RWPE2 (cell line): ENCODE measurements at regions not wholly inside any gene's neighbourhood (a gene's known extent, or its start where the extent isn't known, plus 50 kb on each side); places are given as distances from the start of the nearest gene placed in this dataset.
A peak's percentile ranks its signal among the peaks of the same experiment; 100 is the strongest.

Experiments used
- ATAC-seq: fragments of 200-7000 bp; cut with Tn5 transposase; 3 replicates; pipeline ENCODE4 v1.9.1; 2021; ENCODE audit warnings: low read depth
- DNase-seq: peaks from one replicate; pipeline ENCODE4 v3.0.0-alpha.2; 2020; ENCODE audit warnings: low spot score
- H3K27ac ChIP-seq: fragments of 450-650 bp; 2 replicates; pipeline ENCODE4 v1.5.1; 2017; ENCODE audit warnings: mild to moderate bottlenecking; ENCODE audit not compliant: poor library complexity, severe bottlenecking
- H3K27me3 ChIP-seq: fragments of 250-450 bp; sonication (Bioruptor Pico); 2 replicates; pipeline ENCODE4 v1.5.1; 2021; ENCODE audit warnings: mild to moderate bottlenecking, moderate library complexity; ENCODE audit not compliant: insufficient read depth, poor library complexity, severe bottlenecking
- H3K36me3 ChIP-seq: fragments of 250-450 bp; sonication (Bioruptor Pico); 2 replicates; pipeline ENCODE4 v1.5.1; 2020; ENCODE audit warnings: low read depth, mild to moderate bottlenecking, moderate library complexity
- H3K4me1 ChIP-seq: fragments of 250-450 bp; sonication (Bioruptor Pico); 2 replicates; pipeline ENCODE4 v1.5.1; 2021; ENCODE audit warnings: mild to moderate bottlenecking, moderate library complexity; ENCODE audit not compliant: insufficient read depth, poor library complexity, severe bottlenecking
- H3K4me3 ChIP-seq: fragments of 250-450 bp; sonication (Bioruptor Pico); 2 replicates; pipeline ENCODE4 v1.5.1; 2021; ENCODE audit warnings: mild to moderate bottlenecking, moderate library complexity; ENCODE audit not compliant: severe bottlenecking
- H3K9me3 ChIP-seq: fragments of 250-450 bp; sonication (Bioruptor Pico); 2 replicates; pipeline ENCODE4 v1.5.1; 2021; ENCODE audit warnings: mild to moderate bottlenecking, moderate library complexity; ENCODE audit not compliant: severe bottlenecking
- CTCF ChIP-seq: fragments of 450-650 bp; IDR thresholded peaks from one replicate; pipeline ENCODE4 v1.5.1; 2017; ENCODE audit warnings: mild to moderate bottlenecking, moderate library complexity; ENCODE audit not compliant: poor library complexity, severe bottlenecking

GRCh38 chr17:73874008-73874720 is 229.9 kb upstream of the SDK2 start:
- no peak overlapping the region for H3K4me3 ChIP-seq
- H3K27ac ChIP-seq, result no peak overlapping the region
- no peaks in the 10 kb centered on the region for H3K36me3 ChIP-seq
- TF ChIP-seq CTCF, result peak; percentile 23
- no peaks in the 10 kb centered on the region for H3K9me3 ChIP-seq
- H3K27me3 ChIP-seq, result no peaks in the 10 kb centered on the region
- no peak for DNase-seq
- H3K4me1 ChIP-seq, result no peaks in the 10 kb centered on the region
- ATAC-seq, result peak; percentile 87

GRCh38 chr17:73875346-73875745 is 231.1 kb upstream of the SDK2 start:
- Histone ChIP-seq H3K27me3 (no peaks in the 10 kb centered on the region), H3K4me1 (no peaks in the 10 kb centered on the region), H3K36me3 (no peaks in the 10 kb centered on the region), H3K27ac (no peak overlapping the region), H3K4me3 (no peak overlapping the region), H3K9me3 (no peaks in the 10 kb centered on the region)
- ATAC-seq (no peak), DNase-seq (no peak)
- TF ChIP-seq CTCF, result no peak

GRCh38 chr17:73877962-73878361 is 233.7 kb upstream of the SDK2 start:
- Histone ChIP-seq H3K9me3 (no peaks in the 10 kb centered on the region), H3K27ac (no peak overlapping the region), H3K4me1 (no peaks in the 10 kb centered on the region), H3K36me3 (no peaks in the 10 kb centered on the region), H3K4me3 (no peak overlapping the region), H3K27me3 (peaks cover 8% of the 10 kb centered on the region)
- TF ChIP-seq CTCF, result no peak
- ATAC-seq (no peak), DNase-seq (no peak)

GRCh38 chr17:73878923-73879322 is 234.7 kb upstream of the SDK2 start:
- ATAC-seq (no peak), DNase-seq (no peak)
- Histone ChIP-seq H3K27ac (no peak overlapping the region), H3K36me3 (no peaks in the 10 kb centered on the region), H3K4me3 (no peak overlapping the region), H3K27me3 (peaks cover 8% of the 10 kb centered on the region), H3K9me3 (no peaks in the 10 kb centered on the region), H3K4me1 (no peaks in the 10 kb centered on the region)
- no peak for TF ChIP-seq CTCF

GRCh38 chr17:73879987-73880386 is 235.7 kb upstream of the SDK2 start:
- Histone ChIP-seq H3K27ac (no peak overlapping the region), H3K27me3 (peaks cover 8% of the 10 kb centered on the region), H3K4me3 (no peak overlapping the region), H3K9me3 (no peaks in the 10 kb centered on the region), H3K4me1 (no peaks in the 10 kb centered on the region), H3K36me3 (no peaks in the 10 kb centered on the region)
- TF ChIP-seq CTCF, result no peak
- ATAC-seq (peak; percentile 42), DNase-seq (no peak)
